ENCODE measurements at regions not wholly inside any gene's neighbourhood (a gene's known extent, or its start where the extent isn't known, plus 50 kb on each side); places are given as distances from the start of the nearest gene placed in this dataset.

DNA sequence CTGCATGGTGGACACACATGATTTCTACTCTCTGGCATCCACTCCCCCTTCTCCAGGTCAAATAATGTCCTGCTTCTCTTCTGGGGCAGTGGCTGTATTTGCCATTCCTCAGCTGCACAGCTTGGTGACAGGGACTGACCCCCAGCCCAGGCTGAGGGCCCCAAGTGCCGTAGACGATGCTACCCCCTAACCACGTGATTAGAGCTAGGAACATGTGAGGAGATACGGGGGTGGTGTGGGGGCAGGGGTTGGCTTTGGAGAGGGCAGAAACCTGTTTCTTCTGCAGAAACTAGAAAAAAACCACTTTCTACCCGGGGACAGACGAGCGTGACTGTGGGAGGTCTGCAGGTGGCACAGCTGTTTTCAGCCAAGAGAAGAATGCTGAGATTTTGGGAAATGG is 192.4 kb downstream of the SIPA1L2 start:
- TF ChIP-seq, protein P1, sequence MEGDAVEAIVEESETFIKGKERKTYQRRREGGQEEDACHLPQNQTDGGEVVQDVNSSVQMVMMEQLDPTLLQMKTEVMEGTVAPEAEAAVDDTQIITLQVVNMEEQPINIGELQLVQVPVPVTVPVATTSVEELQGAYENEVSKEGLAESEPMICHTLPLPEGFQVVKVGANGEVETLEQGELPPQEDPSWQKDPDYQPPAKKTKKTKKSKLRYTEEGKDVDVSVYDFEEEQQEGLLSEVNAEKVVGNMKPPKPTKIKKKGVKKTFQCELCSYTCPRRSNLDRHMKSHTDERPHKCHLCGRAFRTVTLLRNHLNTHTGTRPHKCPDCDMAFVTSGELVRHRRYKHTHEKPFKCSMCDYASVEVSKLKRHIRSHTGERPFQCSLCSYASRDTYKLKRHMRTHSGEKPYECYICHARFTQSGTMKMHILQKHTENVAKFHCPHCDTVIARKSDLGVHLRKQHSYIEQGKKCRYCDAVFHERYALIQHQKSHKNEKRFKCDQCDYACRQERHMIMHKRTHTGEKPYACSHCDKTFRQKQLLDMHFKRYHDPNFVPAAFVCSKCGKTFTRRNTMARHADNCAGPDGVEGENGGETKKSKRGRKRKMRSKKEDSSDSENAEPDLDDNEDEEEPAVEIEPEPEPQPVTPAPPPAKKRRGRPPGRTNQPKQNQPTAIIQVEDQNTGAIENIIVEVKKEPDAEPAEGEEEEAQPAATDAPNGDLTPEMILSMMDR (conservative IDR thresholded peaks at IDR 0.05; ENCODE audit: low read depth), result no peak
- CTCF ChIA-PET, result no interaction called here
- POLR2A ChIA-PET (ENCODE audit: low non-redundant PET), result no interaction called here

DNA sequence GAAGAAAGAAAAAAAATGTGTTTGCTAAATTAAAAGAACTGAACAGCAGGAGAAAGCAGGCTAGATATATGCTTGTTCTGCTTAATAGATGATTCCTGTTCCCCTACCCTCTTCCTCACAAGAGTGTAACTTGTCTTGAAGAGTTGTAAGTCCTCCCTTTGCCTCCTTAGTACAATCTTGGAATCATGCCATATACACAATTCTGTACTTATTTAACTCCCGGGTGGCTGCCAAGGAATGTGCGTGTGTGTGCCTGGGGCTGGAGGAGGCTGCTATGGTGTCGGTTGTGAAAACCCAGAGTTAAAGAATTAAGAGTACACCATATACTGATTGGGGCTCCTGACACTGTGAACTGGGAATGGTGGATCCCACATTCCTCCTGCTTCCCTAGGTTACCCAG is 194.2 kb downstream of the SIPA1L2 start:
- TF ChIP-seq, protein P1 (conservative IDR thresholded peaks at IDR 0.05; ENCODE audit: low read depth), result no peak
- DNase-seq (ENCODE audit: low spot score), result no peak
- no peak overlapping the region for H3K27ac ChIP-seq
- ChIA-PET POLR2A (ENCODE audit: low non-redundant PET) (no interaction called here), CTCF (interaction anchor here (0.7 kb wide), 1 partner anchor 148 kb away, joined by 3 read pairs; no protein-coding TSS in a partner anchor)

More for the DNA sequence above, 192.4 kb downstream of the SIPA1L2 start:
- H3K27ac ChIP-seq, result no peak overlapping the region
- DNase-seq (ENCODE audit: low spot score), result no peak

DNA sequence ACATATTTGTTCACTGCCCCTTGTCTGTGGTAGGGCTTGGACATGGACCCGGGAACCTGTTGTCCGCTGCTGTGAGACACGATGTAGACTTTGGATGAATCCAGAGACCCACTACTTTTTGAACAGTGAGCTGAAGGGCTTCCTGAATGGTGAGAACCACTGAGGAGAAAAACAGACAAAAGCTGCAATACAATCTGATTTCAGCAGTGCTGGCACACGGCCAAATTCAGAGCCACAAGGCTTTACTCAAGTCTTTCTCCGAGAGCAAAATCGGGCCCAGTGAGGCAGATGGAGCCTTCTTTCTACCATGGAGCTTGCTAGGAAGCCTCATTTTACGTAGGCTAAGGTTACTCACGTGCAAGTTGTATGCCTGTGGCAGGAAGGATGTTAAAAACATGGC is 197.6 kb downstream of the SIPA1L2 start:
- TF ChIP-seq, protein P1 (conservative IDR thresholded peaks at IDR 0.05; ENCODE audit: low read depth), result no peak
- DNase-seq (ENCODE audit: low spot score), result no peak
- ChIA-PET CTCF (no interaction called here), POLR2A (ENCODE audit: low non-redundant PET) (no interaction called here)
- H3K27ac ChIP-seq, result no peak overlapping the region

DNA sequence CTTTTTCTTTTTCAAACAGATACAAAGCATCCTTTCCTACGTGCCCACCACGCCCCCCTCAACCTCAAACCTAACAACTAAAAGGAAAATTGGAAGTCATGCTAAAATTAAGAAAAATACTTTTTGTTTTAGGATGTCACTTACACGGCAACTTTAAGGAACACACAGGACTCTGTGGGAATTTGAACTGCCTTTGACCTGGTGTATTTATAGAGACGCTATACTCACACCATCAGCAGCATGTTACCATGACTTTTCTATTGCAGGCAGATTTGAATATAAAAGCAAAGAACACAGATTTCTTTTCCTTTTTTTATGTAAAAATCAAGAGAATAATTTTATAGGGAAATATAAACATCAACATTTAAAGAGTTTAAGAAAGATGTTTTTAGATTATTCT is 198.2 kb downstream of the SIPA1L2 start:
- no peak for DNase-seq (ENCODE audit: low spot score)
- ChIA-PET CTCF (no interaction called here), POLR2A (ENCODE audit: low non-redundant PET) (no interaction called here)
- TF ChIP-seq, protein P1 (conservative IDR thresholded peaks at IDR 0.05; ENCODE audit: low read depth), result no peak
- H3K27ac ChIP-seq, result no peak overlapping the region

DNA sequence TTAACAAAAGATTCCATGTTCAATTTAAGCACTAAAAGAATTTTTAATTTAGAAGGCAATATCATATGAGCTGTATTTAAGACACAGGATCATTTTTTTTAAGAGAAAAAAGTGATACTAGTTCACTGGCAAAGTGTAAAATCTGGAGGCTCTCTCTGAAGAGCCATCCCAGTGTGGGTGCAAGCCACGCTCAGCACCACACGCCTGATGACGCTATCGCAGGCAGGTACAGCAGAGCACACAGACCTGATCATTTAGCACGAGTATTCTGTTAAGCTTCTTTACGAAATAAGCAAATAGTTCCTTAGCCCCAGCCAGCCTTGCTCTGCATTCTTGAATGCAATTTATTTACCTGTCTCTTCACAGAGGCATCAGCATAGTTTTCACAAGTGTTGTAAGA is 198.6 kb downstream of the SIPA1L2 start:
- ChIA-PET CTCF (no interaction called here), POLR2A (ENCODE audit: low non-redundant PET) (no interaction called here)
- H3K27ac ChIP-seq, result no peak overlapping the region
- TF ChIP-seq, protein P1 (conservative IDR thresholded peaks at IDR 0.05; ENCODE audit: low read depth), result no peak
- no peak for DNase-seq (ENCODE audit: low spot score)

DNA sequence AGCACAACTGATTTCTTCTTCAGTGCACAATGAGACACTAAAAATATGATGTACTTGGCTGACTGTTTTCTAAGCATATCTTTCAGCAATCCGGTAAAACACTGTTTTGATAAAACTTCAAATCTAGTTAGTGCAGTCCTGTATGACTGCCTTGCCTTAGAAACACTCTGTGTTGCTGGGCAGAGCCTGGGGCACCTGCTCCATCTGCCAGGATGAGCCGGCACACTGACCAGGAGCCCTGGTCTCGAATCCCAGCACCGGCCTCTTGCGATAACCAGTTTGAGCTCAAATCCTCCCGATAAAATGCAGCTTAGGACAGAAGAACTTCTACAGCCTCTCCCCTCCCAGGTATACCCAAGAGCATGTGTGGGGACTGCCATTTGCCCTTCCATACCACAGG is 199.5 kb downstream of the SIPA1L2 start:
- DNase-seq (ENCODE audit: low spot score), result no peak
- CTCF ChIA-PET, result no interaction called here
- TF ChIP-seq, protein P1 (conservative IDR thresholded peaks at IDR 0.05; ENCODE audit: low read depth), result no peak
- POLR2A ChIA-PET (ENCODE audit: low non-redundant PET), result no interaction called here
- no peak overlapping the region for H3K27ac ChIP-seq
